SK-N-SH (cell line): ENCODE measurements at regions not wholly inside any gene's neighbourhood (a gene's known extent, or its start where the extent isn't known, plus 50 kb on each side); places are given as distances from the start of the nearest gene placed in this dataset.

Experiments used
- CTCF ChIA-PET: fragments of 300-600, 350-600 bp; formaldehyde crosslinking; extraction: SDS; loops from one replicate; lab custom pipeline; 2021; lab: Yijun Ruan, JAX
- POLR2A ChIA-PET: fragments of 350-600 bp; sonication (Branson Sonifier 250); formaldehyde crosslinking; extraction: SDS; loops from one replicate; lab custom pipeline; 2020; ENCODE audit warnings: antibody characterized with exemption, inconsistent platforms; lab: Yijun Ruan, JAX
- DNase-seq: peaks from one replicate; pipeline ENCODE4 v3.0.0; 2012
- H2AFZ ChIP-seq: fragments of 200-600 bp; sonication (generic); 2 replicates; pipeline ENCODE4 v1.8.1; 2016; ENCODE audit warnings: antibody characterized with exemption, mild to moderate bottlenecking, low read depth
- H3F3A ChIP-seq: fragments of 200-600 bp; sonication (generic); replicated peaks from 2 replicates; pipeline ENCODE3; 2016; ENCODE audit warnings: antibody characterized with exemption, mild to moderate bottlenecking; ENCODE audit not compliant: insufficient read depth
- H3K27ac ChIP-seq, 2 experiments: fragments of 200-500 bp in 1 of 2; fragments of 200-600 bp in 1 of 2; sonication (Bioruptor generic) in 1 of 2; sonication (generic), shearing (Covaris generic) in 1 of 2; 2 replicates each; pipeline versions ENCODE4 v1.5.1 to v1.6.1; 2014 to 2016; ENCODE audit warnings: low read depth in 2 of 2, inconsistent platforms in 1 of 2, low read length in 1 of 2, mild to moderate bottlenecking in 1 of 2, mixed read lengths in 1 of 2
- H3K27me3 ChIP-seq: fragments of 200-600 bp; sonication (generic), shearing (Covaris generic); 2 replicates; pipeline ENCODE4 v1.6.1; 2016; ENCODE audit warnings: mixed run types; ENCODE audit not compliant: insufficient read depth
- H3K36me3 ChIP-seq, 2 experiments: fragments of 200-500 bp in 1 of 2; fragments of 200-600 bp in 1 of 2; sonication (Bioruptor generic) in 1 of 2; sonication (generic) in 1 of 2; replicated peaks in 1 of 2; 2 replicates each; pipeline versions ENCODE3 to v1.5.1; 2014 to 2016; ENCODE audit warnings: low read length in 1 of 2, mild to moderate bottlenecking in 1 of 2; ENCODE audit not compliant: insufficient read depth in 2 of 2, control insufficient read depth in 1 of 2
- H3K4me1 ChIP-seq, 2 experiments: fragments of 200-500 bp in 1 of 2; fragments of 200-600 bp in 1 of 2; sonication (Bioruptor generic) in 1 of 2; sonication (generic), shearing (Covaris generic) in 1 of 2; 2 replicates each; pipeline versions ENCODE4 v1.5.1 to v1.6.1; 2014 to 2016; ENCODE audit warnings: low read depth in 1 of 2, low read length in 1 of 2, mixed run types in 1 of 2; ENCODE audit not compliant: insufficient read depth in 2 of 2, control insufficient read depth in 1 of 2
- H3K4me2 ChIP-seq: fragments of 200-600 bp; sonication (generic), shearing (Covaris generic); 2 replicates; pipeline ENCODE4 v1.6.1; 2017; ENCODE audit warnings: mixed run types
- H3K4me3 ChIP-seq, 2 experiments: fragments of 200-500 bp in 1 of 2; fragments of 200-600 bp in 1 of 2; sonication (Bioruptor generic) in 1 of 2; sonication (generic), shearing (Covaris generic) in 1 of 2; 2 replicates each; pipeline versions ENCODE4 v1.5.1 to v1.8.1; 2014 to 2016; ENCODE audit warnings: low read depth in 2 of 2, inconsistent platforms in 1 of 2, low read length in 1 of 2, mild to moderate bottlenecking in 1 of 2, mixed read lengths in 1 of 2, moderate library complexity in 1 of 2
- H3K79me2 ChIP-seq: fragments of 200-600 bp; sonication (generic); 2 replicates; pipeline ENCODE4 v1.8.1; 2017; ENCODE audit warnings: mild to moderate bottlenecking; ENCODE audit not compliant: insufficient read depth
- H3K9ac ChIP-seq: fragments of 200-600 bp; sonication (generic); 2 replicates; pipeline ENCODE4 v1.6.1; 2017; ENCODE audit warnings: mixed run types
- H3K9me2 ChIP-seq: fragments of 200-600 bp; sonication (generic); 2 replicates; pipeline ENCODE4 v1.6.1; 2017; ENCODE audit warnings: mixed run types
- H3K9me3 ChIP-seq: fragments of 200-600 bp; sonication (generic); 2 replicates; pipeline ENCODE4 v1.6.1; 2017; ENCODE audit warnings: mixed run types, mild to moderate bottlenecking, moderate library complexity
- H4K20me1 ChIP-seq: fragments of 200-600 bp; sonication (generic); 2 replicates; pipeline ENCODE4 v1.6.1; 2017; ENCODE audit warnings: mild to moderate bottlenecking, mixed run types; ENCODE audit not compliant: insufficient read depth
- ELF1 ChIP-seq: IDR thresholded peaks from 2 replicates; pipeline ENCODE4 v1.4.0; 2012
- EP300 ChIP-seq, 2 experiments: IDR thresholded peaks; 2 replicates each; pipeline versions ENCODE4 v1.4.0 to v1.6.1; 2012; ENCODE audit warnings: borderline replicate concordance in 1 of 2, low read depth in 1 of 2, low read length in 1 of 2
- FOSL2 ChIP-seq: IDR thresholded peaks from 2 replicates; pipeline ENCODE4 v1.4.0; 2012; ENCODE audit warnings: low read depth, mild to moderate bottlenecking, moderate library complexity, borderline replicate concordance
- GABPA ChIP-seq: IDR thresholded peaks from 2 replicates; pipeline ENCODE4 v1.4.0; 2012; ENCODE audit warnings: low read depth, mild to moderate bottlenecking
- JUND ChIP-seq: IDR thresholded peaks from 2 replicates; pipeline ENCODE4 v1.4.0; 2012
- MEF2A ChIP-seq: IDR thresholded peaks from 2 replicates; pipeline ENCODE4 v1.4.0; 2012; ENCODE audit warnings: low read depth, borderline replicate concordance
- NRF1 ChIP-seq: IDR thresholded peaks from 2 replicates; pipeline ENCODE4 v1.6.1; 2012; ENCODE audit warnings: low read depth, mild to moderate bottlenecking, low read length
- SIN3A ChIP-seq: IDR thresholded peaks from 2 replicates; pipeline ENCODE4 v1.6.1; 2012; ENCODE audit warnings: low read depth, mild to moderate bottlenecking, low read length, moderate library complexity, borderline replicate concordance
- SMC3 ChIP-seq: IDR thresholded peaks from 2 replicates; pipeline ENCODE4 v1.6.1; 2012; ENCODE audit warnings: low read depth, low read length, improper control_type of control experiment
- TAF1 ChIP-seq: IDR thresholded peaks from 2 replicates; pipeline ENCODE4 v1.6.1; 2012; ENCODE audit warnings: low read depth, mild to moderate bottlenecking, low read length, moderate library complexity, borderline replicate concordance
- TCF12 ChIP-seq: IDR thresholded peaks from 2 replicates; pipeline ENCODE4 v1.4.0; 2012
- TEAD4 ChIP-seq: IDR thresholded peaks from 2 replicates; pipeline ENCODE4 v1.4.0; 2012; ENCODE audit warnings: mild to moderate bottlenecking, borderline replicate concordance; ENCODE audit not compliant: insufficient read depth
- WGBS: methylation state at CpG from one replicate; pipeline ENCODE4 v1.1.6; 2017; ENCODE audit warnings: low lambda C conversion rate; 5-methylcytosine and 5-hydroxymethylcytosine counted together
- TF ChIP-seq, protein P1 (sequence below): IDR thresholded peaks from 2 replicates; pipeline ENCODE4 v1.4.0; 2012; ENCODE audit warnings: low read depth
- TF ChIP-seq, protein P2 (sequence below): fragments of 150-350 bp; IDR thresholded peaks from 2 replicates; pipeline ENCODE4 v1.6.1; 2017; ENCODE audit warnings: antibody characterized with exemption, low read length, low read depth, borderline replicate concordance
- TF ChIP-seq, protein P3 (sequence below): IDR thresholded peaks from 2 replicates; pipeline ENCODE4; 2012
- TF ChIP-seq, protein P4 (sequence below): fragments of 200-600 bp; sonication (generic); IDR thresholded peaks from 2 replicates; pipeline ENCODE4 v1.6.1; 2017; ENCODE audit warnings: antibody characterized with exemption, mild to moderate bottlenecking, moderate library complexity
- TF ChIP-seq, protein P5 (sequence below): IDR thresholded peaks from 2 replicates; pipeline ENCODE4 v1.6.1; 2012; ENCODE audit warnings: mild to moderate bottlenecking, low read depth, low read length, moderate library complexity

DNA sequence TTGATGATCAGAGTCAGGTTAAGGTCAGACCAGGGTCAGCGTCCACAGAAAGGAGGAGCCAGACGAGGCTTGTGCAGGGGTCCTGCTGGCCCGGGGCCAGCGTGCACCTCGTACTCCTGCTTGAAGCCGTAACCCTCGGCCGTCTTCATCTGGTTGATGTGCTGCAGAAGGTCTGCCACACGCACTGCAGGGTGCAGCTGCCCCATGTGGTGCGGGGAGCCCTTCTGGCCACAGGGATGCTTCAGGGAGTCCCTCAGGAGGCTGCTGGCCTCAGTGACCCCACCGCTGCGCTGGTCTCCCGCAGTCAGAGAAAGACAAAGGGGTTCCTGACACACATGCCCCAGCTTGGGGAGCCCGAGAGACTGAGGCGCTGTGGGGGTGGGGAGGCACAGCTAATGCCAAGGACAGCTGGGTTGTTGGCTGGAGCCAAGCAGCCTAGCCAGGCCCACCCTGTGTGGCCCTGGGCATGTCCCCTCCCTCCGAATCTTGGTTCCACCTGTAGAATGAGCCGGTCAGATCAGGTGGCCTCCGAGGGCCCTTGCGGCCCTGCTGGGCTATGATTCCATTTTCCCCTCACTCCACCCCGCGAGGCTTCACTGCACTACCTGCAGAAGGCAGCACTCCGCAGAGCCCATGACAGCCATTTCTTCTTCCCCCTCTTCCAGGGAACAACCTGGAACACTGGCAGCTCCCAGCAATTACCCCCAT lies 251.9 kb downstream of the PTPRU start:
- H3K9ac ChIP-seq = no peak overlapping the region
- no peak overlapping the region for H3K27ac ChIP-seq
- H3K9me2 ChIP-seq = no peaks in the 10 kb centered on the region
- CTCF ChIA-PET = interaction anchor here (0.6 kb wide), 1 partner anchor 47 kb away, joined by 3 read pairs; no protein-coding TSS in a partner anchor
- H3K4me3 ChIP-seq = no peak overlapping the region
- no peaks in the 10 kb centered on the region for H3K79me2 ChIP-seq
- H3K4me2 ChIP-seq = no peak overlapping the region
- no peak for DNase-seq
- H3K4me1 ChIP-seq = peaks cover 0 to 8% of the 10 kb centered on the region in 2 experiments; a peak in 1 of 4 replicates
- no peaks in the 10 kb centered on the region for H3K9me3 ChIP-seq
- no peaks in the 10 kb centered on the region for H4K20me1 ChIP-seq
- POLR2A ChIA-PET = no interaction called here
- no peaks in the 10 kb centered on the region for H3K36me3 ChIP-seq
- no peaks in the 10 kb centered on the region for H3F3A ChIP-seq
- TF ChIP-seq ELF1 = no peak
- no peak for TF ChIP-seq FOSL2
- TF ChIP-seq, protein P1, sequence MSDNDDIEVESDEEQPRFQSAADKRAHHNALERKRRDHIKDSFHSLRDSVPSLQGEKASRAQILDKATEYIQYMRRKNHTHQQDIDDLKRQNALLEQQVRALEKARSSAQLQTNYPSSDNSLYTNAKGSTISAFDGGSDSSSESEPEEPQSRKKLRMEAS = no peak
- TF ChIP-seq, protein P2, sequence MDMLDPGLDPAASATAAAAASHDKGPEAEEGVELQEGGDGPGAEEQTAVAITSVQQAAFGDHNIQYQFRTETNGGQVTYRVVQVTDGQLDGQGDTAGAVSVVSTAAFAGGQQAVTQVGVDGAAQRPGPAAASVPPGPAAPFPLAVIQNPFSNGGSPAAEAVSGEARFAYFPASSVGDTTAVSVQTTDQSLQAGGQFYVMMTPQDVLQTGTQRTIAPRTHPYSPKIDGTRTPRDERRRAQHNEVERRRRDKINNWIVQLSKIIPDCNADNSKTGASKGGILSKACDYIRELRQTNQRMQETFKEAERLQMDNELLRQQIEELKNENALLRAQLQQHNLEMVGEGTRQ = no peak
- TF ChIP-seq SIN3A = no peak
- TF ChIP-seq, protein P3, sequence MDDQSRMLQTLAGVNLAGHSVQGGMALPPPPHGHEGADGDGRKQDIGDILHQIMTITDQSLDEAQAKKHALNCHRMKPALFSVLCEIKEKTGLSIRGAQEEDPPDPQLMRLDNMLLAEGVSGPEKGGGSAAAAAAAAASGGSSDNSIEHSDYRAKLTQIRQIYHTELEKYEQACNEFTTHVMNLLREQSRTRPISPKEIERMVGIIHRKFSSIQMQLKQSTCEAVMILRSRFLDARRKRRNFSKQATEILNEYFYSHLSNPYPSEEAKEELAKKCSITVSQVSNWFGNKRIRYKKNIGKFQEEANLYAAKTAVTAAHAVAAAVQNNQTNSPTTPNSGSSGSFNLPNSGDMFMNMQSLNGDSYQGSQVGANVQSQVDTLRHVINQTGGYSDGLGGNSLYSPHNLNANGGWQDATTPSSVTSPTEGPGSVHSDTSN = no peak
- TF ChIP-seq TAF1 = no peak
- TF ChIP-seq TEAD4 = no peak
- no peak for TF ChIP-seq JUND
- WGBS = 53% methylated on average over 6 of the region's 22 CpGs
- H2AFZ ChIP-seq = no peak overlapping the region
- H3K27me3 ChIP-seq = no peaks in the 10 kb centered on the region

DNA sequence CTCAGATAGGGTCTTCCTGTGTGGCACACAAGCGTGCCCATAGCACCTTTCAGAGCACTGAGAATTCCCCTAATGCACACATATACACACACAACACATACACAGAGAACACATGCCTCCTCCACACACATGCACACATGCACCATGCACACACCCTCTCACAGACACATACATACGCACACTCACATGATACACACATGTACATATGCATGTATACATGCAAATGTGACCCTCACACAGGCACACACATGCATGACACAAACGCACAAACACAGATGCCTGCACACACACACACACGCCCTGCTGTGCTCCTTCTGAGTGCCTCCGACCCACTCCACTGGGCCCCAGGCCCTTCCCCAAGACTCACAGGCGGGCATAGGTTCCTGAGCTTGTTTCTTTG lies 251.0 kb downstream of the PTPRU start:
- H3K4me1 ChIP-seq = peaks cover 0 to 8% of the 10 kb centered on the region in 2 experiments; a peak in 1 of 4 replicates
- no peak overlapping the region for H2AFZ ChIP-seq
- H3K4me3 ChIP-seq = no peak overlapping the region
- no peak for DNase-seq
- no peaks in the 10 kb centered on the region for H3K27me3 ChIP-seq
- H3K79me2 ChIP-seq = no peaks in the 10 kb centered on the region
- H3K4me2 ChIP-seq = no peak overlapping the region
- no peaks in the 10 kb centered on the region for H3K9me2 ChIP-seq
- H3K27ac ChIP-seq = no peak overlapping the region
- WGBS = 21% methylated on average over 6 of the region's 6 CpGs
- no peaks in the 10 kb centered on the region for H3F3A ChIP-seq
- TF ChIP-seq, protein P4, sequence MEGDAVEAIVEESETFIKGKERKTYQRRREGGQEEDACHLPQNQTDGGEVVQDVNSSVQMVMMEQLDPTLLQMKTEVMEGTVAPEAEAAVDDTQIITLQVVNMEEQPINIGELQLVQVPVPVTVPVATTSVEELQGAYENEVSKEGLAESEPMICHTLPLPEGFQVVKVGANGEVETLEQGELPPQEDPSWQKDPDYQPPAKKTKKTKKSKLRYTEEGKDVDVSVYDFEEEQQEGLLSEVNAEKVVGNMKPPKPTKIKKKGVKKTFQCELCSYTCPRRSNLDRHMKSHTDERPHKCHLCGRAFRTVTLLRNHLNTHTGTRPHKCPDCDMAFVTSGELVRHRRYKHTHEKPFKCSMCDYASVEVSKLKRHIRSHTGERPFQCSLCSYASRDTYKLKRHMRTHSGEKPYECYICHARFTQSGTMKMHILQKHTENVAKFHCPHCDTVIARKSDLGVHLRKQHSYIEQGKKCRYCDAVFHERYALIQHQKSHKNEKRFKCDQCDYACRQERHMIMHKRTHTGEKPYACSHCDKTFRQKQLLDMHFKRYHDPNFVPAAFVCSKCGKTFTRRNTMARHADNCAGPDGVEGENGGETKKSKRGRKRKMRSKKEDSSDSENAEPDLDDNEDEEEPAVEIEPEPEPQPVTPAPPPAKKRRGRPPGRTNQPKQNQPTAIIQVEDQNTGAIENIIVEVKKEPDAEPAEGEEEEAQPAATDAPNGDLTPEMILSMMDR = no peak
- no peak for TF ChIP-seq NRF1
- TF ChIP-seq SMC3 = no peak
- no peak for TF ChIP-seq TAF1
- no peak for TF ChIP-seq TCF12
- TF ChIP-seq GABPA = no peak
- TF ChIP-seq, protein P2 = no peak
- TF ChIP-seq EP300 (IDR thresholded peaks at IDR 0.05; ENCODE audit: borderline replicate concordance in 1 of 2, low read depth in 1 of 2, low read length in 1 of 2) = no peak
- TF ChIP-seq MEF2A = no peak
- TF ChIP-seq, protein P5, sequence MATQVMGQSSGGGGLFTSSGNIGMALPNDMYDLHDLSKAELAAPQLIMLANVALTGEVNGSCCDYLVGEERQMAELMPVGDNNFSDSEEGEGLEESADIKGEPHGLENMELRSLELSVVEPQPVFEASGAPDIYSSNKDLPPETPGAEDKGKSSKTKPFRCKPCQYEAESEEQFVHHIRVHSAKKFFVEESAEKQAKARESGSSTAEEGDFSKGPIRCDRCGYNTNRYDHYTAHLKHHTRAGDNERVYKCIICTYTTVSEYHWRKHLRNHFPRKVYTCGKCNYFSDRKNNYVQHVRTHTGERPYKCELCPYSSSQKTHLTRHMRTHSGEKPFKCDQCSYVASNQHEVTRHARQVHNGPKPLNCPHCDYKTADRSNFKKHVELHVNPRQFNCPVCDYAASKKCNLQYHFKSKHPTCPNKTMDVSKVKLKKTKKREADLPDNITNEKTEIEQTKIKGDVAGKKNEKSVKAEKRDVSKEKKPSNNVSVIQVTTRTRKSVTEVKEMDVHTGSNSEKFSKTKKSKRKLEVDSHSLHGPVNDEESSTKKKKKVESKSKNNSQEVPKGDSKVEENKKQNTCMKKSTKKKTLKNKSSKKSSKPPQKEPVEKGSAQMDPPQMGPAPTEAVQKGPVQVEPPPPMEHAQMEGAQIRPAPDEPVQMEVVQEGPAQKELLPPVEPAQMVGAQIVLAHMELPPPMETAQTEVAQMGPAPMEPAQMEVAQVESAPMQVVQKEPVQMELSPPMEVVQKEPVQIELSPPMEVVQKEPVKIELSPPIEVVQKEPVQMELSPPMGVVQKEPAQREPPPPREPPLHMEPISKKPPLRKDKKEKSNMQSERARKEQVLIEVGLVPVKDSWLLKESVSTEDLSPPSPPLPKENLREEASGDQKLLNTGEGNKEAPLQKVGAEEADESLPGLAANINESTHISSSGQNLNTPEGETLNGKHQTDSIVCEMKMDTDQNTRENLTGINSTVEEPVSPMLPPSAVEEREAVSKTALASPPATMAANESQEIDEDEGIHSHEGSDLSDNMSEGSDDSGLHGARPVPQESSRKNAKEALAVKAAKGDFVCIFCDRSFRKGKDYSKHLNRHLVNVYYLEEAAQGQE = no peak
- no peaks in the 10 kb centered on the region for H4K20me1 ChIP-seq
- ChIA-PET CTCF (no interaction called here), POLR2A (no interaction called here)
- no peaks in the 10 kb centered on the region for H3K9me3 ChIP-seq
- no peak overlapping the region for H3K9ac ChIP-seq
- no peaks in the 10 kb centered on the region for H3K36me3 ChIP-seq
